ENCODE measurements at regions not wholly inside any gene's neighbourhood (a gene's known extent, or its start where the extent isn't known, plus 50 kb on each side); places are given as distances from the start of the nearest gene placed in this dataset.

DNA sequence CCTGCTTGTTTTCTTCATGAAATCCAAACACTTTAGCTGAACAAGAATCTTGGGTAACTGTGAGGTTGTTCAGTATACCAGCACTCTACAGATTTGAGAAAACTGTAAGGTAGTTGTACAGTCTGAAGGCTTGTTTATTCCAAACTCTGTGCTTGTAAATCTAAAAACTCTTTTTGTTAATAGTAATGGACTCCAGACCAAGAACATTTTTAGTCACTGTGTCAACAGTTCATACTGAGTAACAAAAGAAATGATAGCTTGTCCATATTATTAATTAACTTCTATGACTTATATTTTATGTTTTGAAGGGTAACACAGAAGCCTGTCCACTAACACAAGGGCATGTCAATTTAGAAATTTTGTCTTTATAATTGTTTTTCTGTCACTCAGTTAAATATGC, 72.2 kb upstream of the KYNU start:
- TF ChIP-seq, protein P1, sequence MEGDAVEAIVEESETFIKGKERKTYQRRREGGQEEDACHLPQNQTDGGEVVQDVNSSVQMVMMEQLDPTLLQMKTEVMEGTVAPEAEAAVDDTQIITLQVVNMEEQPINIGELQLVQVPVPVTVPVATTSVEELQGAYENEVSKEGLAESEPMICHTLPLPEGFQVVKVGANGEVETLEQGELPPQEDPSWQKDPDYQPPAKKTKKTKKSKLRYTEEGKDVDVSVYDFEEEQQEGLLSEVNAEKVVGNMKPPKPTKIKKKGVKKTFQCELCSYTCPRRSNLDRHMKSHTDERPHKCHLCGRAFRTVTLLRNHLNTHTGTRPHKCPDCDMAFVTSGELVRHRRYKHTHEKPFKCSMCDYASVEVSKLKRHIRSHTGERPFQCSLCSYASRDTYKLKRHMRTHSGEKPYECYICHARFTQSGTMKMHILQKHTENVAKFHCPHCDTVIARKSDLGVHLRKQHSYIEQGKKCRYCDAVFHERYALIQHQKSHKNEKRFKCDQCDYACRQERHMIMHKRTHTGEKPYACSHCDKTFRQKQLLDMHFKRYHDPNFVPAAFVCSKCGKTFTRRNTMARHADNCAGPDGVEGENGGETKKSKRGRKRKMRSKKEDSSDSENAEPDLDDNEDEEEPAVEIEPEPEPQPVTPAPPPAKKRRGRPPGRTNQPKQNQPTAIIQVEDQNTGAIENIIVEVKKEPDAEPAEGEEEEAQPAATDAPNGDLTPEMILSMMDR (IDR thresholded peaks at IDR 0.05; ENCODE audit: extremely low read depth, low read depth, low read length), result no peak
- DNase-seq (ENCODE audit: insufficient read length, low spot score, missing footprints), result peak; percentile 22
- no peak overlapping the region for H3K27ac ChIP-seq (ENCODE audit: low read depth, low read length)
- H3K27me3 ChIP-seq (ENCODE audit: insufficient read depth, low read length), result no peaks in the 10 kb centered on the region
- H3K36me3 ChIP-seq (ENCODE audit: insufficient read depth, low read length), result no peaks in the 10 kb centered on the region
- H3K4me2 ChIP-seq (ENCODE audit: insufficient read depth, low read length), result no peak overlapping the region
- H4K20me1 ChIP-seq (ENCODE audit: insufficient read depth, low read length), result no peaks in the 10 kb centered on the region
- no peak overlapping the region for H3K4me3 ChIP-seq (ENCODE audit: insufficient read depth, low read length)
- H3K4me1 ChIP-seq (ENCODE audit: insufficient read depth, low read length), result peaks cover 3% of the 10 kb centered on the region
- H3K9me3 ChIP-seq (ENCODE audit: low read depth, low read length), result no peaks in the 10 kb centered on the region
- peak overlapping the region; percentile 23 for H2AFZ ChIP-seq (ENCODE audit: low read length)
- H3K79me2 ChIP-seq (ENCODE audit: insufficient read depth, low read length), result no peaks in the 10 kb centered on the region

DNA sequence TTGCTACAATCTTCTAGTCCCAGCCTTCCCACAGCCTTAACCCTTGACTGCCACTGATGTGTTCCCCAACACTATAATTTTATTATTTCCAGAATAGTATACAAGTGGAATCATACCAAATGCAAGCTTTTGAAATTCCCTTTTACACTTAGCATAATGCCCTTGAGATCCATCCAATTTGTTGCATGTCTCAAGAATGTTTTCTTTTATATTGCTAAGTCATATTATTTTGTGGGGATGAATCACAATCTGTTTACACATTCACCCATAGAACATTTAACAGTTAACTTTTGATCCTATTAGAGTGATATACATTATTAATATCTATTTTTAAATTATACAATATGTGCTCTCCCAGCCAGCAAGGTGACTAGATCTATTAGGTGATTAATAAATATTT, 74.3 kb upstream of the KYNU start:
- H3K79me2 ChIP-seq (ENCODE audit: insufficient read depth, low read length), result no peaks in the 10 kb centered on the region
- TF ChIP-seq, protein P1 (IDR thresholded peaks at IDR 0.05; ENCODE audit: extremely low read depth, low read depth, low read length), result no peak
- no peaks in the 10 kb centered on the region for H3K36me3 ChIP-seq (ENCODE audit: insufficient read depth, low read length)
- H3K27me3 ChIP-seq (ENCODE audit: insufficient read depth, low read length), result no peaks in the 10 kb centered on the region
- DNase-seq (ENCODE audit: insufficient read length, low spot score, missing footprints), result no peak
- H3K4me1 ChIP-seq (ENCODE audit: insufficient read depth, low read length), result peaks cover 3% of the 10 kb centered on the region
- H4K20me1 ChIP-seq (ENCODE audit: insufficient read depth, low read length), result no peaks in the 10 kb centered on the region
- no peak overlapping the region for H3K4me2 ChIP-seq (ENCODE audit: insufficient read depth, low read length)
- no peaks in the 10 kb centered on the region for H3K9me3 ChIP-seq (ENCODE audit: low read depth, low read length)
- H3K4me3 ChIP-seq (ENCODE audit: insufficient read depth, low read length), result no peak overlapping the region
- no peak overlapping the region for H2AFZ ChIP-seq (ENCODE audit: low read length)
- no peak overlapping the region for H3K27ac ChIP-seq (ENCODE audit: low read depth, low read length)

DNA sequence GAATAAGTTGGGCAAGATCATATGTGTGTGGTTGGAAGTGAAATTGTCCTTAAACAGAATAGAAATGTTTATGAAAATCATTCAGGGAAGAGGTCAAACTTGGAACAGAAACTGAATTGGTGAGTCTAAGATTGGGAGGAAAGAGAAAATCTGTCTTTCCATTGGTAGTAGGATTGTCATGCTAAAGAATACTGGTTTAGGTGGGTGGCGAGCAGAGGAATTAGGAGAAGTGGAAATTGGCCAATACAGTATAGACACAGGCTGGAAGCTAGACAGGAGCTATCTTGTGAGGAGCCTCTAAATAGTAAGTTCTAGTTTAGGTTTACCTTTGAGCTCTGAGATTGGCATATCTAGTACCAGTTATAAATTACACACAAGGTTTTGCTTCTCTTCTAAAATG, 80.9 kb upstream of the KYNU start:
- H2AFZ ChIP-seq (ENCODE audit: low read length), result peak overlapping the region; percentile 54
- TF ChIP-seq, protein P1 (IDR thresholded peaks at IDR 0.05; ENCODE audit: extremely low read depth, low read depth, low read length), result no peak

DNA sequence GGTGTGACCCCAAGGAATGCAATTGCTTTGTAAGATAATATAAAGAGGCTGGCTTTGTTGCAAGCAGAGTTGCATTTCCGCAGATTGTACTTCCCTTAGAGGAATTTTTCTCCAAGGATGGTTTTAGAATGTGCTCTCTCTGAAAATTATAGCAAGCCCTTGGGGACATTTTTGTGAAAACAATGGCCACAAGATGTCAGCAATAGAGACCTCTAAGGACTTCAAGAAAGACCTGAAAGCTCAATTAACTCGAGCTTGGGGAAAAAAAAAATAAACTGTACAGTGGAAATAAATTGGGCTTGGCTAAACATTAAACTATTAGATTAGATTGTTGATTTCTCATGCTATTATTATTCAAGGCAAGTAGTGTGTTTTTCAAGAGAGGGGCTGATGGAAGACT, 81.3 kb upstream of the KYNU start:
- no peaks in the 10 kb centered on the region for H3K36me3 ChIP-seq (ENCODE audit: insufficient read depth, low read length)
- TF ChIP-seq, protein P1 (IDR thresholded peaks at IDR 0.05; ENCODE audit: extremely low read depth, low read depth, low read length), result no peak
- no peak overlapping the region for H3K4me2 ChIP-seq (ENCODE audit: insufficient read depth, low read length)
- H3K4me1 ChIP-seq (ENCODE audit: insufficient read depth, low read length), result no peaks in the 10 kb centered on the region
- peak overlapping the region; percentile 40 for H2AFZ ChIP-seq (ENCODE audit: low read length)
- no peak overlapping the region for H3K4me3 ChIP-seq (ENCODE audit: insufficient read depth, low read length)
- no peak for DNase-seq (ENCODE audit: insufficient read length, low spot score, missing footprints)
- no peaks in the 10 kb centered on the region for H3K79me2 ChIP-seq (ENCODE audit: insufficient read depth, low read length)
- no peaks in the 10 kb centered on the region for H3K27me3 ChIP-seq (ENCODE audit: insufficient read depth, low read length)
- no peaks in the 10 kb centered on the region for H3K9me3 ChIP-seq (ENCODE audit: low read depth, low read length)
- H3K27ac ChIP-seq (ENCODE audit: low read depth, low read length), result no peak overlapping the region
- H4K20me1 ChIP-seq (ENCODE audit: insufficient read depth, low read length), result no peaks in the 10 kb centered on the region

More for the DNA sequence above, 80.9 kb upstream of the KYNU start:
- Histone ChIP-seq H3K27me3 (ENCODE audit: insufficient read depth, low read length) (no peaks in the 10 kb centered on the region), H3K4me2 (ENCODE audit: insufficient read depth, low read length) (no peak overlapping the region), H3K27ac (ENCODE audit: low read depth, low read length) (no peak overlapping the region), H3K4me3 (ENCODE audit: insufficient read depth, low read length) (no peak overlapping the region), H3K4me1 (ENCODE audit: insufficient read depth, low read length) (no peaks in the 10 kb centered on the region), H3K79me2 (ENCODE audit: insufficient read depth, low read length) (no peaks in the 10 kb centered on the region), H4K20me1 (ENCODE audit: insufficient read depth, low read length) (no peaks in the 10 kb centered on the region), H3K9me3 (ENCODE audit: low read depth, low read length) (no peaks in the 10 kb centered on the region), H3K36me3 (ENCODE audit: insufficient read depth, low read length) (no peaks in the 10 kb centered on the region)
- no peak for DNase-seq (ENCODE audit: insufficient read length, low spot score, missing footprints)

Measured in osteoblast (primary cell).